ENCODE measurements at regions not wholly inside any gene's neighbourhood (a gene's known extent, or its start where the extent isn't known, plus 50 kb on each side); places are given as distances from the start of the nearest gene placed in this dataset.

DNA sequence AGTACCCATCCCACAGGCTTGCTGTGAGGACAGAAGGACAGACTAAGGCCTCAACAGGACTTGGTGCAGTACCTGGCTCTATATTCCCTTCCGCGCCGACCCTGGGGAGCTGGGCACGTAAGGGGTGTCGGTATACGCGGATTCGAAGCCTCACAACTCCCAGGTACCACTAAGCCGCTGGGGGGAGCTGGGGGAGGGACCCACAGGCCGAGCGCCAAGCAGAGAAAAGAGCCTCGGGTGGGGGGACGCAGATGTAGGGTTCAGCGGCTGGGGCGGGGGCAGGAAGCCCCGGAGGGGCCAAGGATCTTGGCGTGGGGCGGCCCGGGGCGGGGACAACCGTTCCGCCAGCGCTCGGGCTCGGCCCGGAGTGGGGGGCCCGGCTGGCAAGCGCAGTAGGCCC lies 126.4 kb upstream of the ZNF746 start:
- TF ChIP-seq, protein P1, sequence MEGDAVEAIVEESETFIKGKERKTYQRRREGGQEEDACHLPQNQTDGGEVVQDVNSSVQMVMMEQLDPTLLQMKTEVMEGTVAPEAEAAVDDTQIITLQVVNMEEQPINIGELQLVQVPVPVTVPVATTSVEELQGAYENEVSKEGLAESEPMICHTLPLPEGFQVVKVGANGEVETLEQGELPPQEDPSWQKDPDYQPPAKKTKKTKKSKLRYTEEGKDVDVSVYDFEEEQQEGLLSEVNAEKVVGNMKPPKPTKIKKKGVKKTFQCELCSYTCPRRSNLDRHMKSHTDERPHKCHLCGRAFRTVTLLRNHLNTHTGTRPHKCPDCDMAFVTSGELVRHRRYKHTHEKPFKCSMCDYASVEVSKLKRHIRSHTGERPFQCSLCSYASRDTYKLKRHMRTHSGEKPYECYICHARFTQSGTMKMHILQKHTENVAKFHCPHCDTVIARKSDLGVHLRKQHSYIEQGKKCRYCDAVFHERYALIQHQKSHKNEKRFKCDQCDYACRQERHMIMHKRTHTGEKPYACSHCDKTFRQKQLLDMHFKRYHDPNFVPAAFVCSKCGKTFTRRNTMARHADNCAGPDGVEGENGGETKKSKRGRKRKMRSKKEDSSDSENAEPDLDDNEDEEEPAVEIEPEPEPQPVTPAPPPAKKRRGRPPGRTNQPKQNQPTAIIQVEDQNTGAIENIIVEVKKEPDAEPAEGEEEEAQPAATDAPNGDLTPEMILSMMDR (IDR thresholded peaks at IDR 0.05; ENCODE audit: low read depth, low read length, poor library complexity, severe bottlenecking): no peak
- TF ChIP-seq EZH2phosphoT487 (IDR thresholded peaks at IDR 0.05; ENCODE audit: borderline replicate concordance, low read length): no peak
